SK-N-SH (cell line): ENCODE measurements at regions not wholly inside any gene's neighbourhood (a gene's known extent, or its start where the extent isn't known, plus 50 kb on each side); places are given as distances from the start of the nearest gene placed in this dataset.

Experiments used
- CTCF ChIA-PET: fragments of 300-600, 350-600 bp; formaldehyde crosslinking; extraction: SDS; loops from one replicate; lab custom pipeline; 2021; lab: Yijun Ruan, JAX
- POLR2A ChIA-PET: fragments of 350-600 bp; sonication (Branson Sonifier 250); formaldehyde crosslinking; extraction: SDS; loops from one replicate; lab custom pipeline; 2020; ENCODE audit warnings: antibody characterized with exemption, inconsistent platforms; lab: Yijun Ruan, JAX
- DNase-seq: peaks from one replicate; pipeline ENCODE4 v3.0.0; 2012
- H2AFZ ChIP-seq: fragments of 200-600 bp; sonication (generic); 2 replicates; pipeline ENCODE4 v1.8.1; 2016; ENCODE audit warnings: antibody characterized with exemption, mild to moderate bottlenecking, low read depth
- H3F3A ChIP-seq: fragments of 200-600 bp; sonication (generic); replicated peaks from 2 replicates; pipeline ENCODE3; 2016; ENCODE audit warnings: antibody characterized with exemption, mild to moderate bottlenecking; ENCODE audit not compliant: insufficient read depth
- H3K27ac ChIP-seq, 2 experiments: fragments of 200-500 bp in 1 of 2; fragments of 200-600 bp in 1 of 2; sonication (Bioruptor generic) in 1 of 2; sonication (generic), shearing (Covaris generic) in 1 of 2; 2 replicates each; pipeline versions ENCODE4 v1.5.1 to v1.6.1; 2014 to 2016; ENCODE audit warnings: low read depth in 2 of 2, inconsistent platforms in 1 of 2, low read length in 1 of 2, mild to moderate bottlenecking in 1 of 2, mixed read lengths in 1 of 2
- H3K27me3 ChIP-seq: fragments of 200-600 bp; sonication (generic), shearing (Covaris generic); 2 replicates; pipeline ENCODE4 v1.6.1; 2016; ENCODE audit warnings: mixed run types; ENCODE audit not compliant: insufficient read depth
- H3K36me3 ChIP-seq, 2 experiments: fragments of 200-500 bp in 1 of 2; fragments of 200-600 bp in 1 of 2; sonication (Bioruptor generic) in 1 of 2; sonication (generic) in 1 of 2; replicated peaks in 1 of 2; 2 replicates each; pipeline versions ENCODE3 to v1.5.1; 2014 to 2016; ENCODE audit warnings: low read length in 1 of 2, mild to moderate bottlenecking in 1 of 2; ENCODE audit not compliant: insufficient read depth in 2 of 2, control insufficient read depth in 1 of 2
- H3K4me1 ChIP-seq, 2 experiments: fragments of 200-500 bp in 1 of 2; fragments of 200-600 bp in 1 of 2; sonication (Bioruptor generic) in 1 of 2; sonication (generic), shearing (Covaris generic) in 1 of 2; 2 replicates each; pipeline versions ENCODE4 v1.5.1 to v1.6.1; 2014 to 2016; ENCODE audit warnings: low read depth in 1 of 2, low read length in 1 of 2, mixed run types in 1 of 2; ENCODE audit not compliant: insufficient read depth in 2 of 2, control insufficient read depth in 1 of 2
- H3K4me2 ChIP-seq: fragments of 200-600 bp; sonication (generic), shearing (Covaris generic); 2 replicates; pipeline ENCODE4 v1.6.1; 2017; ENCODE audit warnings: mixed run types
- H3K4me3 ChIP-seq, 2 experiments: fragments of 200-500 bp in 1 of 2; fragments of 200-600 bp in 1 of 2; sonication (Bioruptor generic) in 1 of 2; sonication (generic), shearing (Covaris generic) in 1 of 2; 2 replicates each; pipeline versions ENCODE4 v1.5.1 to v1.8.1; 2014 to 2016; ENCODE audit warnings: low read depth in 2 of 2, inconsistent platforms in 1 of 2, low read length in 1 of 2, mild to moderate bottlenecking in 1 of 2, mixed read lengths in 1 of 2, moderate library complexity in 1 of 2
- H3K79me2 ChIP-seq: fragments of 200-600 bp; sonication (generic); 2 replicates; pipeline ENCODE4 v1.8.1; 2017; ENCODE audit warnings: mild to moderate bottlenecking; ENCODE audit not compliant: insufficient read depth
- H3K9ac ChIP-seq: fragments of 200-600 bp; sonication (generic); 2 replicates; pipeline ENCODE4 v1.6.1; 2017; ENCODE audit warnings: mixed run types
- H3K9me2 ChIP-seq: fragments of 200-600 bp; sonication (generic); 2 replicates; pipeline ENCODE4 v1.6.1; 2017; ENCODE audit warnings: mixed run types
- H3K9me3 ChIP-seq: fragments of 200-600 bp; sonication (generic); 2 replicates; pipeline ENCODE4 v1.6.1; 2017; ENCODE audit warnings: mixed run types, mild to moderate bottlenecking, moderate library complexity
- H4K20me1 ChIP-seq: fragments of 200-600 bp; sonication (generic); 2 replicates; pipeline ENCODE4 v1.6.1; 2017; ENCODE audit warnings: mild to moderate bottlenecking, mixed run types; ENCODE audit not compliant: insufficient read depth
- FOXJ3 ChIP-seq: sonication (generic); formaldehyde crosslinking; IDR thresholded peaks from 2 replicates; pipeline ENCODE4 v1.5.1; 2020; ENCODE audit warnings: mild to moderate bottlenecking, missing genetic modification reagents
- MEF2A ChIP-seq: IDR thresholded peaks from 2 replicates; pipeline ENCODE4 v1.4.0; 2012; ENCODE audit warnings: low read depth, borderline replicate concordance
- MXI1 ChIP-seq: IDR thresholded peaks from 2 replicates; pipeline ENCODE4 v1.6.1; 2012; ENCODE audit warnings: mild to moderate bottlenecking, low read depth, low read length, improper control_type of control experiment
- NFIC ChIP-seq: IDR thresholded peaks from 2 replicates; pipeline ENCODE4 v1.4.0; 2012; ENCODE audit warnings: borderline replicate concordance
- NRF1 ChIP-seq: IDR thresholded peaks from 2 replicates; pipeline ENCODE4 v1.6.1; 2012; ENCODE audit warnings: low read depth, mild to moderate bottlenecking, low read length
- POLR2AphosphoS5 ChIP-seq: IDR thresholded peaks from 2 replicates; pipeline ENCODE4 v1.6.1; 2012; ENCODE audit warnings: low read depth, low read length
- RCOR1 ChIP-seq: fragments of 150-350 bp; IDR thresholded peaks from 2 replicates; pipeline ENCODE4 v1.6.1; 2017; ENCODE audit warnings: antibody characterized with exemption, low read length
- RFX5 ChIP-seq: IDR thresholded peaks from 2 replicates; pipeline ENCODE4 v1.6.1; 2012; ENCODE audit warnings: mild to moderate bottlenecking, improper control_type of control experiment, low read length
- RXRA ChIP-seq: IDR thresholded peaks from 2 replicates; pipeline ENCODE4 v1.4.0; 2012; ENCODE audit warnings: low read depth, mild to moderate bottlenecking, borderline replicate concordance
- SMC3 ChIP-seq: IDR thresholded peaks from 2 replicates; pipeline ENCODE4 v1.6.1; 2012; ENCODE audit warnings: low read depth, low read length, improper control_type of control experiment
- TCF12 ChIP-seq: IDR thresholded peaks from 2 replicates; pipeline ENCODE4 v1.4.0; 2012
- YY1 ChIP-seq: IDR thresholded peaks from 2 replicates; pipeline ENCODE4 v1.4.0; 2012; ENCODE audit warnings: low read depth, mild to moderate bottlenecking
- WGBS: methylation state at CpG from one replicate; pipeline ENCODE4 v1.1.6; 2017; ENCODE audit warnings: low lambda C conversion rate; 5-methylcytosine and 5-hydroxymethylcytosine counted together
- TF ChIP-seq, protein P1 (sequence below): IDR thresholded peaks from 2 replicates; pipeline ENCODE4 v1.4.0; 2012; ENCODE audit warnings: low read depth
- TF ChIP-seq, protein P2 (sequence below): fragments of 150-350 bp; IDR thresholded peaks from 2 replicates; pipeline ENCODE4 v1.6.1; 2017; ENCODE audit warnings: antibody characterized with exemption, low read length, low read depth, borderline replicate concordance
- TF ChIP-seq, protein P3 (sequence below): IDR thresholded peaks from 2 replicates; pipeline ENCODE4 v1.4.0; 2012; ENCODE audit warnings: low read depth, borderline replicate concordance
- TF ChIP-seq, protein P4 (sequence below): IDR thresholded peaks from 2 replicates; pipeline ENCODE4; 2012
- TF ChIP-seq, protein P5 (sequence below): IDR thresholded peaks from 2 replicates; pipeline ENCODE4 v1.6.1; 2012; ENCODE audit warnings: mild to moderate bottlenecking, low read depth, low read length, moderate library complexity
- TF ChIP-seq, protein P6 (sequence below): fragments of 150-350 bp; IDR thresholded peaks from 2 replicates; pipeline ENCODE4 v1.6.1; 2016; ENCODE audit warnings: mild to moderate bottlenecking, low read depth, low read length

DNA sequence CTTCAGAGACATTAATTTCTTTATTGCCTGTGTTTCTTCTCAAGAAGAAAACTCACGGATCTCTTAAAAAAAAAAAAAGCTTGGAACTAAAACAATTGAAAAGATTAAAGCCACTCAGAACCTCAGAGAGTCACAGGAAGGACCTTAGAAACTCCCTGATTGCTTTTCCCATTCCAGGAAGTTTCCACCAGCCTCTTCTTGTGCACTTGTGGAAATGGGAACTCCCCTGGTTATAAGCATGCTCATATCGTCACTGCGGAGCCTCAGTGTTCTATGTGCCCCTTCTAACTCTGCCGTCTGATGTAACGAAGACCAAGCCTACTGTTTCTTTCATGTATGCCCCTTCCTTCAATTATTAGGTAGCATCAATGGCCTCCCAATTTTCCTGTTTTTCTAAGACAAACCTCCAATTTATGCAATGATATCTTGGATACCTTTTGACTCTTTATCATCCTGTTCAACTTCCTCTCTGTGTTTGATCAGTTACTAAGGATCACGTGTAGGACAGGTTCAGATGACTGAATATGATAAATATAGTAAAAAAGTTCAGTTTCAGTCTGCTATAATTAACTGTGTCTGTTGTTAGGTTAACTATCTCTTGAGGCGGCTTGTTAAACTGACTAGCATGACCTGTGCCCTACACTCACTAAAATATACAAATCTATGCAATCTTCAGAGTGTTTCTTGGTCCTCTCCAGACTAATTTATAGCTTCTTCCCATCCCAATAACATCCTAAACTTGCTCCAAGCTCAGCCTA, 593.7 kb upstream of the CHAC2 start:
- Histone ChIP-seq H3K27ac (no peak overlapping the region), H3K9me2 (no peaks in the 10 kb centered on the region), H2AFZ (no peak overlapping the region), H3K36me3 (no peaks in the 10 kb centered on the region), H3K4me2 (no peak overlapping the region), H3K79me2 (no peaks in the 10 kb centered on the region), H3K27me3 (no peaks in the 10 kb centered on the region), H3K4me3 (no peak overlapping the region), H4K20me1 (no peaks in the 10 kb centered on the region), H3K9ac (no peak overlapping the region), H3F3A (no peaks in the 10 kb centered on the region), H3K9me3 (no peaks in the 10 kb centered on the region), H3K4me1 (no peaks in the 10 kb centered on the region)
- whole genome bisulfite sequencing, result 12% methylated on average over 7 of the region's 7 CpGs
- CTCF ChIA-PET, result no interaction called here
- POLR2A ChIA-PET, result no interaction called here
- DNase-seq, result no peak
- TF ChIP-seq TCF12, result no peak
- TF ChIP-seq NFIC, result no peak
- no peak for TF ChIP-seq RCOR1
- TF ChIP-seq NRF1, result no peak
- TF ChIP-seq, protein P1, sequence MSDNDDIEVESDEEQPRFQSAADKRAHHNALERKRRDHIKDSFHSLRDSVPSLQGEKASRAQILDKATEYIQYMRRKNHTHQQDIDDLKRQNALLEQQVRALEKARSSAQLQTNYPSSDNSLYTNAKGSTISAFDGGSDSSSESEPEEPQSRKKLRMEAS, result no peak
- no peak for TF ChIP-seq YY1
- no peak for TF ChIP-seq RXRA
- no peak for TF ChIP-seq FOXJ3 (CRISPR knock-in tag)
- TF ChIP-seq, protein P2, sequence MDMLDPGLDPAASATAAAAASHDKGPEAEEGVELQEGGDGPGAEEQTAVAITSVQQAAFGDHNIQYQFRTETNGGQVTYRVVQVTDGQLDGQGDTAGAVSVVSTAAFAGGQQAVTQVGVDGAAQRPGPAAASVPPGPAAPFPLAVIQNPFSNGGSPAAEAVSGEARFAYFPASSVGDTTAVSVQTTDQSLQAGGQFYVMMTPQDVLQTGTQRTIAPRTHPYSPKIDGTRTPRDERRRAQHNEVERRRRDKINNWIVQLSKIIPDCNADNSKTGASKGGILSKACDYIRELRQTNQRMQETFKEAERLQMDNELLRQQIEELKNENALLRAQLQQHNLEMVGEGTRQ, result no peak
- TF ChIP-seq, protein P3, sequence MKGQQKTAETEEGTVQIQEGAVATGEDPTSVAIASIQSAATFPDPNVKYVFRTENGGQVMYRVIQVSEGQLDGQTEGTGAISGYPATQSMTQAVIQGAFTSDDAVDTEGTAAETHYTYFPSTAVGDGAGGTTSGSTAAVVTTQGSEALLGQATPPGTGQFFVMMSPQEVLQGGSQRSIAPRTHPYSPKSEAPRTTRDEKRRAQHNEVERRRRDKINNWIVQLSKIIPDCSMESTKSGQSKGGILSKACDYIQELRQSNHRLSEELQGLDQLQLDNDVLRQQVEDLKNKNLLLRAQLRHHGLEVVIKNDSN, result no peak
- TF ChIP-seq, protein P4, sequence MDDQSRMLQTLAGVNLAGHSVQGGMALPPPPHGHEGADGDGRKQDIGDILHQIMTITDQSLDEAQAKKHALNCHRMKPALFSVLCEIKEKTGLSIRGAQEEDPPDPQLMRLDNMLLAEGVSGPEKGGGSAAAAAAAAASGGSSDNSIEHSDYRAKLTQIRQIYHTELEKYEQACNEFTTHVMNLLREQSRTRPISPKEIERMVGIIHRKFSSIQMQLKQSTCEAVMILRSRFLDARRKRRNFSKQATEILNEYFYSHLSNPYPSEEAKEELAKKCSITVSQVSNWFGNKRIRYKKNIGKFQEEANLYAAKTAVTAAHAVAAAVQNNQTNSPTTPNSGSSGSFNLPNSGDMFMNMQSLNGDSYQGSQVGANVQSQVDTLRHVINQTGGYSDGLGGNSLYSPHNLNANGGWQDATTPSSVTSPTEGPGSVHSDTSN, result no peak
- TF ChIP-seq POLR2AphosphoS5, result no peak
- TF ChIP-seq MEF2A, result no peak
- TF ChIP-seq, protein P5, sequence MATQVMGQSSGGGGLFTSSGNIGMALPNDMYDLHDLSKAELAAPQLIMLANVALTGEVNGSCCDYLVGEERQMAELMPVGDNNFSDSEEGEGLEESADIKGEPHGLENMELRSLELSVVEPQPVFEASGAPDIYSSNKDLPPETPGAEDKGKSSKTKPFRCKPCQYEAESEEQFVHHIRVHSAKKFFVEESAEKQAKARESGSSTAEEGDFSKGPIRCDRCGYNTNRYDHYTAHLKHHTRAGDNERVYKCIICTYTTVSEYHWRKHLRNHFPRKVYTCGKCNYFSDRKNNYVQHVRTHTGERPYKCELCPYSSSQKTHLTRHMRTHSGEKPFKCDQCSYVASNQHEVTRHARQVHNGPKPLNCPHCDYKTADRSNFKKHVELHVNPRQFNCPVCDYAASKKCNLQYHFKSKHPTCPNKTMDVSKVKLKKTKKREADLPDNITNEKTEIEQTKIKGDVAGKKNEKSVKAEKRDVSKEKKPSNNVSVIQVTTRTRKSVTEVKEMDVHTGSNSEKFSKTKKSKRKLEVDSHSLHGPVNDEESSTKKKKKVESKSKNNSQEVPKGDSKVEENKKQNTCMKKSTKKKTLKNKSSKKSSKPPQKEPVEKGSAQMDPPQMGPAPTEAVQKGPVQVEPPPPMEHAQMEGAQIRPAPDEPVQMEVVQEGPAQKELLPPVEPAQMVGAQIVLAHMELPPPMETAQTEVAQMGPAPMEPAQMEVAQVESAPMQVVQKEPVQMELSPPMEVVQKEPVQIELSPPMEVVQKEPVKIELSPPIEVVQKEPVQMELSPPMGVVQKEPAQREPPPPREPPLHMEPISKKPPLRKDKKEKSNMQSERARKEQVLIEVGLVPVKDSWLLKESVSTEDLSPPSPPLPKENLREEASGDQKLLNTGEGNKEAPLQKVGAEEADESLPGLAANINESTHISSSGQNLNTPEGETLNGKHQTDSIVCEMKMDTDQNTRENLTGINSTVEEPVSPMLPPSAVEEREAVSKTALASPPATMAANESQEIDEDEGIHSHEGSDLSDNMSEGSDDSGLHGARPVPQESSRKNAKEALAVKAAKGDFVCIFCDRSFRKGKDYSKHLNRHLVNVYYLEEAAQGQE, result no peak
- no peak for TF ChIP-seq MXI1
- TF ChIP-seq, protein P6, sequence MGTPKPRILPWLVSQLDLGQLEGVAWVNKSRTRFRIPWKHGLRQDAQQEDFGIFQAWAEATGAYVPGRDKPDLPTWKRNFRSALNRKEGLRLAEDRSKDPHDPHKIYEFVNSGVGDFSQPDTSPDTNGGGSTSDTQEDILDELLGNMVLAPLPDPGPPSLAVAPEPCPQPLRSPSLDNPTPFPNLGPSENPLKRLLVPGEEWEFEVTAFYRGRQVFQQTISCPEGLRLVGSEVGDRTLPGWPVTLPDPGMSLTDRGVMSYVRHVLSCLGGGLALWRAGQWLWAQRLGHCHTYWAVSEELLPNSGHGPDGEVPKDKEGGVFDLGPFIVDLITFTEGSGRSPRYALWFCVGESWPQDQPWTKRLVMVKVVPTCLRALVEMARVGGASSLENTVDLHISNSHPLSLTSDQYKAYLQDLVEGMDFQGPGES, result no peak
- no peak for TF ChIP-seq RFX5
- no peak for TF ChIP-seq SMC3
- TF ChIP-seq, all 33 proteins: peak for 0
